ENCODE measurements at regions not wholly inside any gene's neighbourhood (a gene's known extent, or its start where the extent isn't known, plus 50 kb on each side); places are given as distances from the start of the nearest gene placed in this dataset.

GRCh38 chr5:106964132-106964531 lies 706.6 kb downstream of the EFNA5 start:
- TF ChIP-seq POLR2A (IDR thresholded peaks at IDR 0.05), result no peak
- no peak for TF ChIP-seq CTCF (IDR thresholded peaks at IDR 0.05 in 4 of 5, conservative IDR thresholded peaks at IDR 0.05 in 1 of 5)
